NCI-H510A (cell line): ENCODE measurements at regions not wholly inside any gene's neighbourhood (a gene's known extent, or its start where the extent isn't known, plus 50 kb on each side); places are given as distances from the start of the nearest gene placed in this dataset.

Experiments
- DNase-seq: peaks from one replicate; lab custom pipeline; 2025; lab: John Stamatoyannopoulos, UW

DNA sequence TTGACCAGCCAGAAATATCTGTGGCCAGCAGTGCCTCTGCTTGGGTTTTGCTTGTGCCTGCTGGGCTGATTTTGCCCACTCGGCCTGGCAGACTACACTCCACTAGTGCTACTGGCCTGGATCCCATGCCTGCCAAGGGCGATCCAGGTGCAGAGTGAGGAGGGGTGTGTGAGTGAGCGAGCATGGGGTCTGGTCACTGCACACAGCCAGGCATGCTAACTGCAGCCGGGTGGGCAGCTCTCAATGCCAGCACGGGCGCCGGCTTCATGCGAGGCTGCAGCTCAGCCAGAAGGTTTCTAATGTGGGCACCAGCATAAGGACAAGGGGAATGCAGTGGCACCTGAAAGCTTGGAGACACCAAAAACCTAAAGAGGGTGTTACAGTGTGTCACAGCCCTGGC, 1161.4 kb downstream of the FSTL5 start:
- no peak for DNase-seq

DNA sequence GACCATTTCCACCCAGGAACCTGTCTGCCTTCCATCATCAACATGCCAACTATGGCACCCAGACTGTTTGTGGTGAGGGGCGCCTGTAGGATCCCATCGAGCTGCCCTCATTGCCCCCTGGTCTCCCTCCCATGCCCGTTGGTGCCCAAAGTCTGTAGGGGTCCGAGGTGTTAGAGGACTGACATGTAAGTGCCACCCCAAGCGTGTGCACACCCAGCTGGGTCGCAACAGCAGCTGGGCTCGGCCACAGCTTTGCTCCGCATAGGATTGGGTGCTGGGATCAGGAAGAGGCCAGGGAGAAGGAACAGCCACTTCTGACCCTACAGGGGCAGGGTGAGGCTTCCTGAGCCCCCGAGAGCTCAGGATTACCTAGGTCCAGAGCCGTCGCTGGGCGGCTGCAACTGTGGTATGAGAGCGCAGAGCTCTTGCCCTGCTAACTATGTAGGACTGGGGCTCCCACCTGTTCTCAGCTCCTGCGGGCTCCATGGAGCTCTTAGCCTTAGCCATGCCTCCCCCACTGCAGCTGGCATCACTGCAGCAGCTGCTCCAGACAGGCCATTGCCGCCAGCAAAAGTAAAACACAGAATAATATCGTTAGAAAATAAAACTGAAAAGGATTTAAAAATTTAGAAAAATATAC, 1160.3 kb downstream of the FSTL5 start:
- DNase-seq, result no peak

DNA sequence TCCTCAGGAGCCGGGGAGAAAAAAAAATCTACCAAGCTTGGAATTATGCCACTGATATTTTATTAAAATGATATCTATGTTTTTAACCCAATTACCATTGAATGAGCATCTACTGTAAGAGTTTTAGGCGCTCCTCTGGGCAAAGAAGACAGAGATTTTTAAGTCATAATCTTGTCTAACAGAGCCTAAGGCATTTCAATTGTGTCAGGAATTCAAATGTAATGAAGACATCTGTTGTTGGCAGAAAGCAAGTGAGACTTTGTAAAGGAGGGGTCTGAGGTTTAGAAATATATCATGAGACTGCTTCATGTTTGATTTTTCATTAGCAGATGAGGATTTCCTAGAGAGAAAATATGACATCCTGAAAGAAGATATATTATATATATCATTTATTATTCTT, 1158.1 kb downstream of the FSTL5 start:
- DNase-seq, result no peak

DNA sequence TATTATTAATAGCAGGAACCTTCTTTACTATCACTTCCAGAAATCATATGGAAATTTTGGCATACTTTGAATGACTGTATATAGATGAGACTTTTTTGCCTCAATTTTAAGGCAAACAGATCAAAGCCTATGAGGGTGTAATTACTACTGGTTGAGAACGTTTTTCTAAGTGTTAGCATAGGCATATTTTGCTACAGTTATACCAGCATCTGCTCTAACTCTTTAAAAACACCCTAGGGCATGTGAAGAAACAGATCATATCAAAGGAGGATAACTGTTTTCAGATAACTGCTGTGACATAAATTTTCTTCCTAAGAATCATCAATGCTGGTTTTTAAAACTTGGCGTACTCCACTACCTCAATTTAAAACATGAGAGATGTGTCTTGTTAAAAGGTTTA, 1155.3 kb downstream of the FSTL5 start:
- no peak for DNase-seq

DNA sequence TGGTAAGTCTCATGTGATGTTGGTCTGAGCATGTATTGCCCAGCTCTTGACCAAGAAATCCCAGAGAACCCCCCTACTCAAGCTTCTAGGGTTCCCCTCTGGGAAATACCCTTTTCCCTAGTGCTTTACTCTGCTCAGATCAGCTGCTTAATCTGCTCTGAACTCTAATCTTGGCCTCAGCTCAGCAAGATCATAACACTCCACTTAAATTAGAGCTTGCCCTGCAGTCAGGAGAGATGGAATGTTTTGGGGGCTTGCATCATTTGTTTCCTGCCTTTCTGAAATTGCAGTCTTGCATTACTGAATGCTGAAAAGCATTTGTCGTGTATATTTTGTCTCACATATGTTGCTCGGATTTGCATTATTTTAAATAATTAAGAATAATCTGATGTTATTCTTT, 1153.6 kb downstream of the FSTL5 start:
- DNase-seq, result no peak
